ENCODE measurements at regions not wholly inside any gene's neighbourhood (a gene's known extent, or its start where the extent isn't known, plus 50 kb on each side); places are given as distances from the start of the nearest gene placed in this dataset.
"Not testable (repeated sequence)": the region's sequence is repeated elsewhere in the genome, so short reads cannot be mapped to it uniquely, and the experiment has no call there.

GRCh38 chr5:7269591-7270274 is 126.2 kb upstream of the ADCY2 start:
- POLR2A ChIA-PET (ENCODE audit: low non-redundant PET) = no interaction called here
- H3K27ac ChIP-seq = no peak overlapping the region
- DNase-seq (ENCODE audit: low spot score) = no peak
- TF ChIP-seq CTCF (conservative IDR thresholded peaks at IDR 0.05; ENCODE audit: low read depth) = no peak
- CTCF ChIA-PET = interaction anchor here (0.6 kb wide), 1 partner anchor 14 kb away, joined by 3 read pairs; no protein-coding TSS in a partner anchor

- TF ChIP-seq CTCF (conservative IDR thresholded peaks at IDR 0.05; ENCODE audit: low read depth) = no peak
- DNase-seq (ENCODE audit: low spot score) = no peak
- POLR2A ChIA-PET (ENCODE audit: low non-redundant PET) = no interaction called here
- CTCF ChIA-PET = no interaction called here
- H3K27ac ChIP-seq = no peak overlapping the region
Observed at GRCh38 chr5:7271435-7272084, 124.4 kb upstream of the ADCY2 start.

GRCh38 chr5:7272408-7272965 is 123.5 kb upstream of the ADCY2 start:
- no peak for DNase-seq (ENCODE audit: low spot score)
- ChIA-PET CTCF (no interaction called here), POLR2A (ENCODE audit: low non-redundant PET) (no interaction called here)
- H3K27ac ChIP-seq = no peak overlapping the region
- no peak for TF ChIP-seq CTCF (conservative IDR thresholded peaks at IDR 0.05; ENCODE audit: low read depth)

GRCh38 chr5:7274203-7274602 is 121.7 kb upstream of the ADCY2 start:
- no peak for TF ChIP-seq CTCF (conservative IDR thresholded peaks at IDR 0.05; ENCODE audit: low read depth)
- ChIA-PET CTCF (no interaction called here), POLR2A (ENCODE audit: low non-redundant PET) (no interaction called here)
- no peak overlapping the region for H3K27ac ChIP-seq
- DNase-seq (ENCODE audit: low spot score) = no peak

GRCh38 chr5:7289634-7290033 is 106.3 kb upstream of the ADCY2 start:
- CTCF ChIA-PET; DNase-seq (ENCODE audit: low spot score); H3K27ac ChIP-seq; POLR2A ChIA-PET (ENCODE audit: low non-redundant PET): not testable (repeated sequence)

- H3K27ac ChIP-seq; DNase-seq (ENCODE audit: low spot score); CTCF ChIA-PET; POLR2A ChIA-PET (ENCODE audit: low non-redundant PET): not testable (repeated sequence)
Observed at GRCh38 chr5:7297821-7298220, 98.1 kb upstream of the ADCY2 start.

- H3K27ac ChIP-seq; DNase-seq (ENCODE audit: low spot score); POLR2A ChIA-PET (ENCODE audit: low non-redundant PET); CTCF ChIA-PET: not testable (repeated sequence)
Observed at GRCh38 chr5:7299731-7300130, 96.2 kb upstream of the ADCY2 start.

- CTCF ChIA-PET; DNase-seq (ENCODE audit: low spot score); H3K27ac ChIP-seq; POLR2A ChIA-PET (ENCODE audit: low non-redundant PET): not testable (repeated sequence)
Observed at GRCh38 chr5:7305000-7305674, 90.8 kb upstream of the ADCY2 start.

GRCh38 chr5:7306556-7306955 is 89.4 kb upstream of the ADCY2 start:
- DNase-seq (ENCODE audit: low spot score); H3K27ac ChIP-seq; CTCF ChIA-PET; POLR2A ChIA-PET (ENCODE audit: low non-redundant PET): not testable (repeated sequence)

- POLR2A ChIA-PET (ENCODE audit: low non-redundant PET); CTCF ChIA-PET; H3K27ac ChIP-seq; DNase-seq (ENCODE audit: low spot score): not testable (repeated sequence)
Observed at GRCh38 chr5:7307709-7308108, 88.2 kb upstream of the ADCY2 start.

GRCh38 chr5:7309715-7310114 is 86.2 kb upstream of the ADCY2 start:
- H3K27ac ChIP-seq; CTCF ChIA-PET; POLR2A ChIA-PET (ENCODE audit: low non-redundant PET); DNase-seq (ENCODE audit: low spot score): not testable (repeated sequence)

GRCh38 chr5:7310656-7311055 is 85.3 kb upstream of the ADCY2 start:
- H3K27ac ChIP-seq; POLR2A ChIA-PET (ENCODE audit: low non-redundant PET); CTCF ChIA-PET: not testable (repeated sequence)

More at GRCh38 chr5:7310656-7311055, 85.3 kb upstream of the ADCY2 start:
- not testable (repeated sequence) for DNase-seq (ENCODE audit: low spot score)

All from RWPE1 (cell line).